GM12891 (cell line): ENCODE measurements at regions not wholly inside any gene's neighbourhood (a gene's known extent, or its start where the extent isn't known, plus 50 kb on each side); places are given as distances from the start of the nearest gene placed in this dataset.

Source experiments
- POLR2A ChIP-seq: IDR thresholded peaks from 2 replicates; pipeline ENCODE4 v1.6.1; 2011; ENCODE audit warnings: low read depth, low read length, control low read depth
- POLR2AphosphoS5 ChIP-seq: IDR thresholded peaks from 2 replicates; pipeline ENCODE4 v1.6.1; 2011; ENCODE audit warnings: low read depth, low read length, control low read depth

DNA sequence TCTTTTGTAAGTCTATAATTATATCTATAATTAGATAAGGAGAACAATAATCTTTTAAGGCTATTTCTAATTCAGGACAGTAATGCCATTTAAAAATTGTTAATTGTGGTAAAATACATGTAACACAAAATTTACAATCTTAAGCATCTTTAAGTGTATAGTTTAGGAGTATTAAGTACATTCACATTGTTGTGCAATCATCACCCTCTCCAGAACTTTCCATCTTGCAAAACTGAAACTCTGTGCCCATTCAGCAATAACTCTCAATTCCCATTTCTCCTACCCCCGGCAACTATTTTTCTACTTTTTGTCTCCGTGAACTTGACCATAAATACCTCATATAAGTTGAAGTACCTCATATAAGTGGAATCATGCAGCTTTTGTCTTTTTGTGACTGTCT lies 93.9 kb upstream of the KCNA3 start:
- TF ChIP-seq POLR2A (no peak), POLR2AphosphoS5 (no peak)
